GM18499 (cell line): ENCODE measurements at regions not wholly inside any gene's neighbourhood (a gene's known extent, or its start where the extent isn't known, plus 50 kb on each side); places are given as distances from the start of the nearest gene placed in this dataset.

Experiments
- ATAC-seq: cut with Tn5 transposase; IDR thresholded peaks from one replicate; pipeline ENCODE4 v1.9.1; 2021; ENCODE audit warnings: moderate number of reproducible peaks; ENCODE audit not compliant: insufficient read depth, unreplicated experiment

- no peak for ATAC-seq
These were observed 105.0 kb upstream of the RASSF8 start for GRCh38 chr12:25853316-25854095.

GRCh38 chr12:25854991-25855390 is 103.5 kb upstream of the RASSF8 start:
- no peak for ATAC-seq

GRCh38 chr12:25855716-25856115 is 102.8 kb upstream of the RASSF8 start:
- no peak for ATAC-seq

GRCh38 chr12:25859976-25860375 is 98.5 kb upstream of the RASSF8 start:
- no peak for ATAC-seq

GRCh38 chr12:25861226-25861625 is 97.3 kb upstream of the RASSF8 start:
- ATAC-seq = no peak

- ATAC-seq = no peak
These were observed 93.9 kb upstream of the RASSF8 start for GRCh38 chr12:25864306-25865276.

GRCh38 chr12:25866586-25867378 is 91.7 kb upstream of the RASSF8 start:
- ATAC-seq = no peak

GRCh38 chr12:25868193-25868592 is 90.3 kb upstream of the RASSF8 start:
- ATAC-seq = no peak

GRCh38 chr12:25872137-25872536 is 86.3 kb upstream of the RASSF8 start:
- ATAC-seq = no peak

- ATAC-seq = no peak
These were observed 82.8 kb upstream of the RASSF8 start for GRCh38 chr12:25875661-25876060.

- ATAC-seq = no peak
These were observed 82.0 kb upstream of the RASSF8 start for GRCh38 chr12:25876383-25877045.

GRCh38 chr12:25877446-25877845 is 81.0 kb upstream of the RASSF8 start:
- no peak for ATAC-seq

GRCh38 chr12:25882266-25882665 is 76.2 kb upstream of the RASSF8 start:
- ATAC-seq = no peak

GRCh38 chr12:25883026-25883916 is 75.2 kb upstream of the RASSF8 start:
- ATAC-seq = no peak

GRCh38 chr12:25884024-25884919 is 74.2 kb upstream of the RASSF8 start:
- no peak for ATAC-seq

GRCh38 chr12:25884920-25885234 is 73.6 kb upstream of the RASSF8 start:
- no peak for ATAC-seq

- no peak for ATAC-seq
These were observed 72.1 kb upstream of the RASSF8 start for GRCh38 chr12:25886396-25886795.

GRCh38 chr12:25887367-25887766 is 71.1 kb upstream of the RASSF8 start:
- no peak for ATAC-seq
